PC-3 (cell line): ENCODE measurements at regions not wholly inside any gene's neighbourhood (a gene's known extent, or its start where the extent isn't known, plus 50 kb on each side); places are given as distances from the start of the nearest gene placed in this dataset.

Experiments used
- ATAC-seq: fragments of 200-7000 bp; cut with Tn5 transposase; 2 replicates; pipeline ENCODE4 v1.9.1; 2020; ENCODE audit warnings: mild to moderate bottlenecking, moderate library complexity
- BruUV-seq: library from RNA; stranded (reverse); fragments of 400-500 nt; replicated peaks from 2 replicates; lab custom pipeline; 2021; lab: Mats Ljungman, UMichigan
- CTCF ChIA-PET: fragments of 300-600 bp; sonication (Branson Sonifier 250); formaldehyde crosslinking; loops from one replicate; lab custom pipeline; 2022; ENCODE audit warnings: antibody characterized with exemption; lab: Charles Lee
- POLR2A ChIA-PET: fragments of 300-600 bp; sonication (Branson Sonifier 250); formaldehyde crosslinking; loops from one replicate; lab custom pipeline; 2022; ENCODE audit warnings: antibody characterized with exemption; ENCODE audit not compliant: unreplicated experiment; lab: Charles Lee
- DNase-seq: peaks from one replicate; pipeline ENCODE4 v3.0.0-alpha.2; 2015
- H2AFZ ChIP-seq: fragments of 300-600 bp; sonication (generic); 2 replicates; pipeline ENCODE4 v1.6.0; 2016; ENCODE audit warnings: antibody characterized with exemption, low read length
- H3F3A ChIP-seq: fragments of 300-600 bp; sonication (generic); one replicate; pipeline ENCODE4 v1.6.0; 2017; ENCODE audit warnings: antibody characterized with exemption, low read length, control low read depth, mild to moderate bottlenecking; ENCODE audit not compliant: unreplicated experiment
- H3K27ac ChIP-seq: fragments of 300-600 bp; sonication (generic); 2 replicates; pipeline ENCODE4 v1.5.1; 2016; ENCODE audit warnings: mild to moderate bottlenecking, low read length
- H3K27me3 ChIP-seq: fragments of 300-600 bp; sonication (generic); 2 replicates; pipeline ENCODE4 v1.6.1; 2016; ENCODE audit warnings: low read length, mixed read lengths
- H3K36me3 ChIP-seq: fragments of 300-600 bp; sonication (generic); 2 replicates; pipeline ENCODE4 v1.6.1; 2016; ENCODE audit warnings: low read depth, mixed run types, low read length, mixed read lengths
- H3K4me1 ChIP-seq: fragments of 300-600 bp; sonication (generic); 2 replicates; pipeline ENCODE4 v1.5.1; 2016; ENCODE audit warnings: low read length; ENCODE audit not compliant: insufficient read depth
- H3K4me2 ChIP-seq: fragments of 300-600 bp; sonication (generic); 2 replicates; pipeline ENCODE4 v1.6.0; 2016; ENCODE audit warnings: low read length
- H3K4me3 ChIP-seq: fragments of 300-600 bp; sonication (generic); 2 replicates; pipeline ENCODE4 v1.5.1; 2016; ENCODE audit warnings: mild to moderate bottlenecking, low read length, mixed read lengths
- H3K79me2 ChIP-seq: fragments of 300-600 bp; sonication (generic); 2 replicates; pipeline ENCODE4 v1.6.1; 2017; ENCODE audit warnings: low read length, mixed read lengths
- H3K9ac ChIP-seq: fragments of 300-600 bp; sonication (generic); 2 replicates; pipeline ENCODE4 v1.6.0; 2016; ENCODE audit warnings: mild to moderate bottlenecking, low read length
- H3K9me2 ChIP-seq: fragments of 300-600 bp; sonication (generic); replicated peaks from 2 replicates; pipeline ENCODE4 v1.6.1; 2016; ENCODE audit warnings: mixed run types, low read length, mixed read lengths
- H3K9me3 ChIP-seq: fragments of 300-600 bp; sonication (generic); 2 replicates; pipeline ENCODE4 v1.6.1; 2016; ENCODE audit warnings: low read length, mixed read lengths
- H4K20me1 ChIP-seq: fragments of 300-600 bp; sonication (generic); 2 replicates; pipeline ENCODE4 v1.6.1; 2016; ENCODE audit warnings: low read length, mixed read lengths
- CTCF ChIP-seq: fragments of 300-600 bp; sonication (generic); conservative IDR thresholded peaks from 2 replicates; pipeline ENCODE4 v1.5.1; 2017; ENCODE audit warnings: antibody characterized with exemption, low read depth, mild to moderate bottlenecking, low read length
- EZH2 ChIP-seq: fragments of 300-600 bp; sonication (generic); IDR thresholded peaks from one replicate; pipeline ENCODE4 v1.6.1; 2017; ENCODE audit warnings: antibody characterized with exemption, mild to moderate bottlenecking, low read length; ENCODE audit not compliant: unreplicated experiment
- EZH2phosphoT487 ChIP-seq: fragments of 300-600 bp; sonication (generic); IDR thresholded peaks from 2 replicates; pipeline ENCODE4 v1.6.1; 2018; ENCODE audit warnings: mild to moderate bottlenecking, antibody characterized with exemption, low read length, borderline replicate concordance
- intact Hi-C: fragments of 100-400 bp; cut with micrococcal nuclease; formaldehyde crosslinking; loops from 2 replicates; pipeline ENCODE4 v1.9.0; 2023

- ATAC-seq (no peak), DNase-seq (no peak)
- intact Hi-C loops = no loop called here
- H3K9me3 ChIP-seq = no peaks in the 10 kb centered on the region
- H3K4me1 ChIP-seq = no peaks in the 10 kb centered on the region
- no peaks in the 10 kb centered on the region for H4K20me1 ChIP-seq
- no peak overlapping the region for H3K27ac ChIP-seq
- H3F3A ChIP-seq = no peaks in the 10 kb centered on the region
- CTCF ChIA-PET = no interaction called here
- BruUV-seq = no TSS peak
- no peaks in the 10 kb centered on the region for H3K36me3 ChIP-seq
- no peak overlapping the region for H2AFZ ChIP-seq
- no peak overlapping the region for H3K4me2 ChIP-seq
- H3K79me2 ChIP-seq = no peaks in the 10 kb centered on the region
- POLR2A ChIA-PET = no interaction called here
- no peaks in the 10 kb centered on the region for H3K27me3 ChIP-seq
- TF ChIP-seq EZH2phosphoT487 (no peak), CTCF (no peak), EZH2 (no peak)
- H3K4me3 ChIP-seq = no peak overlapping the region
- H3K9me2 ChIP-seq = no peaks in the 10 kb centered on the region
- no peak overlapping the region for H3K9ac ChIP-seq
Measured at GRCh38 chr9:115301581-115301980, 183.6 kb upstream of the TNC start.

- Histone ChIP-seq H3F3A (no peaks in the 10 kb centered on the region), H3K27me3 (no peaks in the 10 kb centered on the region), H3K79me2 (no peaks in the 10 kb centered on the region), H4K20me1 (no peaks in the 10 kb centered on the region), H3K9ac (no peak overlapping the region), H3K9me3 (no peaks in the 10 kb centered on the region), H2AFZ (no peak overlapping the region), H3K4me2 (no peak overlapping the region), H3K36me3 (no peaks in the 10 kb centered on the region), H3K9me2 (no peaks in the 10 kb centered on the region), H3K27ac (no peak overlapping the region), H3K4me3 (no peak overlapping the region), H3K4me1 (no peaks in the 10 kb centered on the region)
- TF ChIP-seq CTCF = no peak
- TF ChIP-seq EZH2 = no peak
- no peak for TF ChIP-seq EZH2phosphoT487
- POLR2A ChIA-PET = no interaction called here
- DNase-seq (no peak), ATAC-seq (no peak)
- no TSS peak for BruUV-seq
- CTCF ChIA-PET = no interaction called here
- intact Hi-C loops = no loop called here
Measured at GRCh38 chr9:115305543-115305942, 187.6 kb upstream of the TNC start.

GRCh38 chr9:115306865-115307264 lies 188.9 kb upstream of the TNC start:
- ATAC-seq (no peak), DNase-seq (no peak)
- Histone ChIP-seq H3K36me3 (no peaks in the 10 kb centered on the region), H3K4me3 (no peak overlapping the region), H3K4me2 (no peak overlapping the region), H3K9me2 (no peaks in the 10 kb centered on the region), H3F3A (no peaks in the 10 kb centered on the region), H2AFZ (no peak overlapping the region), H3K27me3 (no peaks in the 10 kb centered on the region), H3K79me2 (no peaks in the 10 kb centered on the region), H3K27ac (no peak overlapping the region), H3K4me1 (no peaks in the 10 kb centered on the region), H3K9me3 (no peaks in the 10 kb centered on the region), H3K9ac (no peak overlapping the region), H4K20me1 (no peaks in the 10 kb centered on the region)
- no peak for TF ChIP-seq EZH2phosphoT487
- TF ChIP-seq CTCF = no peak
- TF ChIP-seq EZH2 = no peak
- no TSS peak for BruUV-seq
- intact Hi-C loops = no loop called here
- CTCF ChIA-PET = no interaction called here
- POLR2A ChIA-PET = no interaction called here
